KMS-11 (cell line): ENCODE measurements at regions not wholly inside any gene's neighbourhood (a gene's known extent, or its start where the extent isn't known, plus 50 kb on each side); places are given as distances from the start of the nearest gene placed in this dataset.

Experiments used
- H2AFZ ChIP-seq: fragments of 200-600 bp; sonication (generic); 2 replicates; pipeline ENCODE4 v1.6.1; 2016; ENCODE audit warnings: antibody characterized with exemption, mixed run types, low read depth
- H3K27ac ChIP-seq: fragments of 200-600 bp; sonication (generic); 2 replicates; pipeline ENCODE4 v1.6.1; 2016; ENCODE audit warnings: mild to moderate bottlenecking, mixed run types
- H3K27me3 ChIP-seq: fragments of 200-600 bp; sonication (generic); 2 replicates; pipeline ENCODE4 v1.6.1; 2017; ENCODE audit warnings: mild to moderate bottlenecking, low read depth, mixed run types, moderate library complexity; ENCODE audit not compliant: insufficient read depth
- H3K36me3 ChIP-seq: fragments of 200-600 bp; sonication (generic); 2 replicates; pipeline ENCODE4 v1.6.1; 2017; ENCODE audit warnings: mild to moderate bottlenecking, mixed run types; ENCODE audit not compliant: insufficient read depth
- H3K4me1 ChIP-seq: fragments of 200-600 bp; sonication (generic); 2 replicates; pipeline ENCODE4 v1.6.1; 2016; ENCODE audit warnings: mild to moderate bottlenecking, low read depth, mixed run types; ENCODE audit not compliant: poor library complexity, severe bottlenecking
- H3K4me2 ChIP-seq: fragments of 200-600 bp; sonication (generic); 2 replicates; pipeline ENCODE4 v1.7.0; 2016; ENCODE audit warnings: mild to moderate bottlenecking, mixed run types
- H3K4me3 ChIP-seq: fragments of 200-600 bp; sonication (generic); IDR thresholded peaks from 2 replicates; pipeline ENCODE4 v1.6.1; 2017; ENCODE audit warnings: low read depth, low read length, mixed read lengths; ENCODE audit not compliant: insufficient read depth
- H3K79me2 ChIP-seq: fragments of 200-600 bp; sonication (generic); 2 replicates; pipeline ENCODE4 v1.6.1; 2016; ENCODE audit warnings: low read depth, mixed run types; ENCODE audit not compliant: insufficient read depth
- H3K9ac ChIP-seq: fragments of 200-600 bp; sonication (generic); 2 replicates; pipeline ENCODE4 v1.6.1; 2016; ENCODE audit warnings: mild to moderate bottlenecking, mixed run types
- H4K20me1 ChIP-seq: fragments of 200-600 bp; sonication (generic); 2 replicates; pipeline ENCODE4 v1.6.1; 2016; ENCODE audit warnings: mild to moderate bottlenecking, mixed run types; ENCODE audit not compliant: insufficient read depth
- TF ChIP-seq, protein P1 (sequence below): fragments of 200-600 bp; sonication (generic); conservative IDR thresholded peaks from 2 replicates; pipeline ENCODE4 v1.6.1; 2017; ENCODE audit warnings: low read depth, mild to moderate bottlenecking, antibody characterized with exemption, low read length, moderate library complexity, mixed read lengths

- Histone ChIP-seq H3K36me3 (no peaks in the 10 kb centered on the region), H3K79me2 (no peaks in the 10 kb centered on the region), H3K4me3 (no peak overlapping the region), H3K4me2 (no peak overlapping the region), H3K27ac (no peak overlapping the region), H4K20me1 (no peaks in the 10 kb centered on the region), H3K27me3 (no peaks in the 10 kb centered on the region), H3K9ac (no peak overlapping the region), H3K4me1 (no peaks in the 10 kb centered on the region), H2AFZ (no peak overlapping the region)
- TF ChIP-seq, protein P1, sequence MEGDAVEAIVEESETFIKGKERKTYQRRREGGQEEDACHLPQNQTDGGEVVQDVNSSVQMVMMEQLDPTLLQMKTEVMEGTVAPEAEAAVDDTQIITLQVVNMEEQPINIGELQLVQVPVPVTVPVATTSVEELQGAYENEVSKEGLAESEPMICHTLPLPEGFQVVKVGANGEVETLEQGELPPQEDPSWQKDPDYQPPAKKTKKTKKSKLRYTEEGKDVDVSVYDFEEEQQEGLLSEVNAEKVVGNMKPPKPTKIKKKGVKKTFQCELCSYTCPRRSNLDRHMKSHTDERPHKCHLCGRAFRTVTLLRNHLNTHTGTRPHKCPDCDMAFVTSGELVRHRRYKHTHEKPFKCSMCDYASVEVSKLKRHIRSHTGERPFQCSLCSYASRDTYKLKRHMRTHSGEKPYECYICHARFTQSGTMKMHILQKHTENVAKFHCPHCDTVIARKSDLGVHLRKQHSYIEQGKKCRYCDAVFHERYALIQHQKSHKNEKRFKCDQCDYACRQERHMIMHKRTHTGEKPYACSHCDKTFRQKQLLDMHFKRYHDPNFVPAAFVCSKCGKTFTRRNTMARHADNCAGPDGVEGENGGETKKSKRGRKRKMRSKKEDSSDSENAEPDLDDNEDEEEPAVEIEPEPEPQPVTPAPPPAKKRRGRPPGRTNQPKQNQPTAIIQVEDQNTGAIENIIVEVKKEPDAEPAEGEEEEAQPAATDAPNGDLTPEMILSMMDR = no peak
These were observed 81.9 kb downstream of the PALM2AKAP2 start for GRCh38 chr9:109861918-109862317.

GRCh38 chr9:109862452-109862851 is 82.5 kb downstream of the PALM2AKAP2 start:
- Histone ChIP-seq H3K9ac (no peak overlapping the region), H3K36me3 (no peaks in the 10 kb centered on the region), H3K4me3 (no peak overlapping the region), H4K20me1 (no peaks in the 10 kb centered on the region), H3K4me1 (no peaks in the 10 kb centered on the region), H3K27ac (no peak overlapping the region), H3K79me2 (no peaks in the 10 kb centered on the region), H3K4me2 (no peak overlapping the region), H2AFZ (no peak overlapping the region), H3K27me3 (no peaks in the 10 kb centered on the region)
- TF ChIP-seq, protein P1 = no peak

- H3K4me3 ChIP-seq = no peak overlapping the region
- no peaks in the 10 kb centered on the region for H4K20me1 ChIP-seq
- TF ChIP-seq, protein P1 = no peak
- no peaks in the 10 kb centered on the region for H3K4me1 ChIP-seq
- H2AFZ ChIP-seq = no peak overlapping the region
- H3K36me3 ChIP-seq = no peaks in the 10 kb centered on the region
- H3K9ac ChIP-seq = no peak overlapping the region
- H3K27ac ChIP-seq = no peak overlapping the region
- no peak overlapping the region for H3K4me2 ChIP-seq
- H3K79me2 ChIP-seq = no peaks in the 10 kb centered on the region
- no peaks in the 10 kb centered on the region for H3K27me3 ChIP-seq
These were observed 84.0 kb downstream of the PALM2AKAP2 start for GRCh38 chr9:109863961-109864360.

GRCh38 chr9:109865521-109865920 is 85.5 kb downstream of the PALM2AKAP2 start:
- H3K27me3 ChIP-seq = no peaks in the 10 kb centered on the region
- no peaks in the 10 kb centered on the region for H3K36me3 ChIP-seq
- TF ChIP-seq, protein P1 = no peak
- no peak overlapping the region for H3K9ac ChIP-seq
- no peaks in the 10 kb centered on the region for H3K79me2 ChIP-seq
- H3K27ac ChIP-seq = no peak overlapping the region
- no peak overlapping the region for H2AFZ ChIP-seq
- no peaks in the 10 kb centered on the region for H4K20me1 ChIP-seq
- no peak overlapping the region for H3K4me2 ChIP-seq
- H3K4me1 ChIP-seq = no peaks in the 10 kb centered on the region
- H3K4me3 ChIP-seq = no peak overlapping the region

DNA sequence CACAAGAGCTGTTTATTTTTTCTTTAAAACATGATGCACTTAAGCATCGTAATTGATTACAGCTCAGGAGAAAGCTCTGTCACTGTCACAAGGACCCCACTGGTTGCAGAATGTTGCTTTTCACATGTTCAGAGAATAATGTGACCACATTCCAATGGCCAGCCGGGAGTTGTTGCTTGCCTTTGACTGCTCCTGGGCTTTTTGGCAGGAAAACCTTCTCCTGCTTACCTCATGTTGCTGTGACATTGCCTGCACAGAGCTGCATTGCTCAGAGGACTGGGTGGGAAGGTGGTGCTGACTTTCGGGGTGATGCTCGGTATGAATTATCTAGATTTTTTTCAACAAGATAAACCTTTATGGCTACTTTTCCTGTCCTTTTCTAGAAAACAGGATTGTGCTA is 88.2 kb downstream of the PALM2AKAP2 start:
- Histone ChIP-seq H3K27ac (no peak overlapping the region), H3K27me3 (no peaks in the 10 kb centered on the region), H2AFZ (no peak overlapping the region), H4K20me1 (no peaks in the 10 kb centered on the region), H3K4me1 (no peaks in the 10 kb centered on the region), H3K36me3 (no peaks in the 10 kb centered on the region), H3K79me2 (no peaks in the 10 kb centered on the region), H3K9ac (no peak overlapping the region), H3K4me2 (no peak overlapping the region), H3K4me3 (no peak overlapping the region)
- TF ChIP-seq, protein P1 = no peak
